Adipocyte (in vitro differentiated cells): ENCODE measurements at regions not wholly inside any gene's neighbourhood (a gene's known extent, or its start where the extent isn't known, plus 50 kb on each side); places are given as distances from the start of the nearest gene placed in this dataset.
A peak's percentile ranks its signal among the peaks of the same experiment; 100 is the strongest.
"Not testable (repeated sequence)": the region's sequence is repeated elsewhere in the genome, so short reads cannot be mapped to it uniquely, and the experiment has no call there.

ENCODE experiments used
- DNase-seq: peaks from one replicate; pipeline ENCODE4 v3.0.0-alpha.2; 2015; ENCODE audit warnings: low read depth
- H3K27me3 ChIP-seq: replicated peaks from 2 replicates; pipeline ENCODE4 v1.7.0; 2013; ENCODE audit warnings: mild to moderate bottlenecking, low read length, moderate library complexity; ENCODE audit not compliant: control insufficient read depth, insufficient read depth
- H3K36me3 ChIP-seq: 2 replicates; pipeline ENCODE4 v1.7.0; 2013; ENCODE audit warnings: low read length, mild to moderate bottlenecking, moderate library complexity; ENCODE audit not compliant: control insufficient read depth, insufficient read depth, severe bottlenecking
- H3K4me1 ChIP-seq: 2 replicates; pipeline ENCODE4 v1.7.0; 2013; ENCODE audit warnings: mild to moderate bottlenecking, low read length, moderate library complexity; ENCODE audit not compliant: control insufficient read depth, insufficient read depth
- H3K4me3 ChIP-seq: 2 replicates; pipeline ENCODE4 v1.7.0; 2013; ENCODE audit warnings: mild to moderate bottlenecking, low read length, moderate library complexity
- H3K9ac ChIP-seq: 2 replicates; pipeline ENCODE4 v1.7.0; 2013; ENCODE audit warnings: mild to moderate bottlenecking, low read length, moderate library complexity
- H3K9me3 ChIP-seq: 2 replicates; pipeline ENCODE4 v1.7.0; 2013; ENCODE audit warnings: mild to moderate bottlenecking, low read length, moderate library complexity; ENCODE audit not compliant: control insufficient read depth

DNA sequence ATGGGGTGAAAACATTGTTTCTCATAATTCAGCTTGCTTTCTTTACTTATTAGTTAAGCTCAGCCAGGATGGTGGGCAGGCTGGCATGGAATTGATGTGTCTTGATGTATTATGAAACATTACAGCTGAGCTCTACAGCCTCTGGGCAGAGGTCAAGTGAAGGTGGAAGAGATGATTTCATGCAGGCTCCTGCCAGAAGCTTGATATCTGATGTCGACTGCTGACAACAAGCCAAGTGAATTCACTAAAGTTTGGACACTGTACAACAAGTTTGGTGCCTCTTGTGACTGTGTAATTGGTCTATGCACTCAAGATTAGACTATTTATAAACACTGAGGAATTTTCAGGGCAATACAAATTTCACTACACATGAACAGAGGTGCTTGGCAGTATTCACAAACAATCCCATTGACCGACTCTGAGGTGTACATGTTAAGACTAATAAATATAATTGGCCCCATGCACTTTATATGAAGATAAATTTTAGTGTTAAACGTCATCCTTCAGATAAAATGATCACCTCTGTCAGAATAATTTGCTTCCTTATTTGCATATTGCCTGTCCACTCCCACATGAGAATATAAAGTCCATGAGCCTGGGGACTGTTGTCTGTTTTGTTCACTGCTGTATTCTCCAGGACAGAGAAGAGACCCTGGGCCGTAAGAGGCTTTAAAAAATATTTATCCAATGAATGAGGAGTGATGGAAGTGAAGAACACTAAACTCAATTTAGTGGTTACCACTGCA is 612.2 kb downstream of the IQCM start:
- Histone ChIP-seq H3K9me3 (no peaks in the 10 kb centered on the region), H3K4me1 (peaks cover 4% of the 10 kb centered on the region), H3K9ac (no peak overlapping the region), H3K36me3 (no peaks in the 10 kb centered on the region), H3K27me3 (no peaks in the 10 kb centered on the region), H3K4me3 (no peak overlapping the region)
- peak; percentile 43 for DNase-seq

DNA sequence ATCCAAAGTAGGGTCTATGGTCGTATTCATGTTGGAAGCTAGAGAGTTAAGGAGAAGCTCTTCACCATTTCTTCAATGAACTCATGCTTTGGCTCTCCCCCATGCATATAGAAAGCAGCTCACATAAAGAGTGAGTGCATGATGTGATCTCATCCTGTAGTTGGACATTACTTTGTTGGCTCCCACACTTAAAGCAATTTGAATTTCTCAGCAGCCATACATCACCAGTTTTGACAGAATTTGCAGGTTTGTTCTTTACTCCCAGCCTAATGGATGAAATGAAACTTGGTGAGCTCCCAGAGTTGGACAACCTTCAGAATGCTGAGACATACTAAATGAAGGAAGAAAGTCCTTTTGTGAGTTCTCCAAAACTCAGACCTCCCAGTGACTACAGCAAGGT is 613.5 kb downstream of the IQCM start:
- Histone ChIP-seq H3K27me3 (no peaks in the 10 kb centered on the region), H3K4me1 (peaks cover 4% of the 10 kb centered on the region), H3K9me3 (no peaks in the 10 kb centered on the region), H3K4me3 (no peak overlapping the region), H3K36me3 (no peaks in the 10 kb centered on the region), H3K9ac (no peak overlapping the region)
- DNase-seq, result no peak

DNA sequence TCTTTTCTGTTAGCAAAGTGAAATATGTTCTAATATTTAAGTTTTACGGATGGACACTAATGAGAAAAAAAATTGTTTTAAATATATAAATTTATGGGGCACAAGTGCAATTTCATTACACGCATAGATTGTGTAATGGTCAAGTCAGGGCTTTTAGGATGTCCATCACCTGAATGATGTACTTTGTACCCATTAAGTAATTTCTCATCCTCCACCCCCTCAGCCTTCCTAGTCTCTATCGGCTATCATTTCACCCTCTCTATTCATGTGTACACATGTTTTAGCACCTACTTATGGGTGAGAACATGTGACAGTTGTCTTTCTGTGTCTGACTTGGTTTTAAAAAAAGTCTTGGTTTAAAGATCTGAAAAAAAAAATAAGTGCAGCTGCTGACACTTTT is 616.0 kb downstream of the IQCM start:
- Histone ChIP-seq H3K9ac (no peak overlapping the region), H3K36me3 (no peaks in the 10 kb centered on the region), H3K9me3 (no peaks in the 10 kb centered on the region), H3K4me3 (no peak overlapping the region), H3K27me3 (no peaks in the 10 kb centered on the region), H3K4me1 (peaks cover 4% of the 10 kb centered on the region)
- DNase-seq, result no peak

DNA sequence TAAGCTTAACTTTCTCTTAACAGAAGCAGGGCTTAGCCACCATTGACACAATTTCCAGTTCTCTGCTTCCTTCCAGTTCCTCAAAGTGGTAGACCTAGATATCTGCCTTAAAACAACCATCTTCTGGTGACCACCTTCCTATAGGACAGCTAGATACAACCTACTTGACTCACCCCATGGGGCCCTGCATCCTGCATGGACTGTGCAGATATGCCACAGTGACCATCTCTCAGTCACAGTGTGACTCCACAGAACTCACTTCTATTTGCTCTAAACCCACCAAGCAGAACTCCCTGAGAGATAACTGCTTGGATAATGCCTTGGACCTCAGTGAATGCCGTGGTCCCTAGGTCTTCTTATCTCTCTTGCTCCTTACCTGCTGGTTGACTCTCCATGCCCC is 621.6 kb downstream of the IQCM start:
- Histone ChIP-seq H3K36me3 (no peaks in the 10 kb centered on the region), H3K27me3 (no peaks in the 10 kb centered on the region), H3K4me1 (no peaks in the 10 kb centered on the region), H3K9me3 (no peaks in the 10 kb centered on the region), H3K9ac (no peak overlapping the region), H3K4me3 (no peak overlapping the region)
- no peak for DNase-seq

DNA sequence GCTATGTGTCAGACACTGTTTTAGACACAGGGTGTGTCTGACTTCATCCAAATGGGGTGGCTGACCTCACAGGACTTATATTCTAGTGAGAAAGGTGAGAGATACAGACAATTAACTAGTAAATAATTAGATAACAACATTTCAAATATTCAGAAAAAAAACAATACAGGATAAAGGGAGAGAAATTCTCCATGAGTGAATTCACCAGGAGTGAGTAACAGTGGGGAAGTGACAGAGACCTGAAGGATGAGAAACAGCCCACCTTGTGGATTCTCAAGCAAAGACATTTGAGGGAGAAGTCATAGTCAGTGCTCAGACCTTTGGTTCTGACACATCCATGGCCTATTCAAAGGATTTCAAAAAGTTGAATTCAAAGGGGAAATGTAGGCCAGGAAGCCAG is 627.9 kb downstream of the IQCM start:
- no peak overlapping the region for H3K9ac ChIP-seq
- no peaks in the 10 kb centered on the region for H3K9me3 ChIP-seq
- no peaks in the 10 kb centered on the region for H3K36me3 ChIP-seq
- no peaks in the 10 kb centered on the region for H3K4me1 ChIP-seq
- DNase-seq, result no peak
- H3K27me3 ChIP-seq, result no peaks in the 10 kb centered on the region
- H3K4me3 ChIP-seq, result no peak overlapping the region

DNA sequence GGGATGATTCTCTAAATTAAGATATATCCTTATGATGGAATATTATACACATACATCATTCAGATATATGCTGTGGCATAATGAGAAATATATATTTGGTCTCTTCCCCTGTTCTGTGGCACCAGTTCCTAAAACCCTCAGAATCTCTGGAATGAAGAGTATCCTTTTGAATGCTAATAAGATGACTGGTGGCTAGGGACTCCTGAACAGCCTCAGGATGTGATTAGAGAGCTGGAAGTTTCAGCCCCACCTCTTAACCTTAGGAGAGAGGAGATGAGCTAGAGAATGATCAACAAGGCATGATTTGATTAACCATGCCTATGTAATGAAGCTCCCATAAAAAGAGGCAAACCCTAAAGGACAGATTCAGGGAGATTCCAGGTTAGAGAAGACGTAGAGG is 632.0 kb downstream of the IQCM start:
- no peak overlapping the region for H3K9ac ChIP-seq
- DNase-seq, result no peak
- no peaks in the 10 kb centered on the region for H3K27me3 ChIP-seq
- no peak overlapping the region for H3K4me3 ChIP-seq
- no peaks in the 10 kb centered on the region for H3K4me1 ChIP-seq
- H3K9me3 ChIP-seq, result no peaks in the 10 kb centered on the region
- H3K36me3 ChIP-seq, result no peaks in the 10 kb centered on the region

DNA sequence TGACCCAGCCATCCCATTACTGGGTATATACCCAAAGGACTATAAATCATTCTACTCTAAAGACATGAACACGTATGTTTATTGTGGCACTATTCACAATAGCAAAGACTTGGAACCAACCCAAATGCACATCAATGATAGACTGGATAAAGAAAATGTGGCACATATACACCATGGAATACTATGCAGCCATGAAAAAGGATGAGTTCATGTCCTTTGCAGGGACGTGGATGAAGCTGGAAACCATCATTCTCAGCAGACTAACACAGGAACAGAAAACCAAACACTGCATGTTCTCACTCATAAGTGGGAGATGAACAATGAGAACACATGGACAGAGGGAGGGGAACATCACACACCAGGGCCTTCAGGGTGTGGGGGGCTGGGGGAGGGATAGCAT is 634.2 kb downstream of the IQCM start:
- H3K4me1 ChIP-seq, DNase-seq, H3K9me3 ChIP-seq, H3K4me3 ChIP-seq, H3K27me3 ChIP-seq, H3K36me3 ChIP-seq, H3K9ac ChIP-seq: not testable (repeated sequence)

DNA sequence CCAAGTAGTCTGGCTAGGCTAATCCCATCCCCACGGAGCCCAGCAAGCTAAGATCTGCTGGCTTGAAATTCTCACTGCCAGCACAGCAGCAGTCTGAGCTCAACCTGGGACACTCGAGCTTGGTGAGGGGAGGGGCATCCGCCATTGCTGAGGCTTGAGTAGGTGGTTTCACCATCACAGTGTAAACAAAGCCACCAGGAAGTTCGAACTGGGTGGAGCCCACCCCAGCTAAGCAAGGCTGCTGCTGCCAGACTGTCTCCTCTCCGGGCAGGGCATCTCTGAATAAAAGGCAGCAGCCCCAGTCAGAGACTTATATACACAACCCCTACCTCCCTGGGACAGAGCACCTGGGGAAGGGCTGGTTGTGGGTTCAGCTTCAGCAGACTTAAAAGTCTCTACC is 639.6 kb downstream of the IQCM start:
- H3K4me3 ChIP-seq, result no peak overlapping the region
- no peaks in the 10 kb centered on the region for H3K27me3 ChIP-seq
- no peak overlapping the region for H3K9ac ChIP-seq
- H3K4me1 ChIP-seq, result peaks cover 21% of the 10 kb centered on the region
- no peak for DNase-seq
- no peaks in the 10 kb centered on the region for H3K9me3 ChIP-seq
- no peaks in the 10 kb centered on the region for H3K36me3 ChIP-seq

DNA sequence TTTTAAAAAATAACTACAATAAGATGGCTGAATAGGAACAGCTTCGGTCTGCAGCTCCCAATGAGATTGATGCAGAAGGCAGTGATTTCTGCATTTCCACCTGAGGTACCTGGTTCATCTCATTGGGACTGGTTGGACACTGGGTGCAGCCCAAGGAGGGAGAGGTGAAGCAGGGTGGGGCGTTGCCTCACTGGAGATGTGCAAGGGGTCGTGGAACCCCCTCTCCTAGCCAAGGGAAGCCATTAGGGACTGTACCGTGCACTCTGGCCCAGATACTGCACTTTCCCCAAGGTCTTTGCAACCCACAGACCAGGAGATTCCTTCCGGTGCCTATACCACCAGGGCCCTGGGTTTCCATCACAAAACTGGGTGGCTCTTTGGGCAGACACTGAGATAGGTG is 640.1 kb downstream of the IQCM start:
- no peaks in the 10 kb centered on the region for H3K27me3 ChIP-seq
- no peak overlapping the region for H3K9ac ChIP-seq
- H3K4me3 ChIP-seq, result no peak overlapping the region
- H3K4me1 ChIP-seq, result peaks cover 25% of the 10 kb centered on the region
- no peaks in the 10 kb centered on the region for H3K36me3 ChIP-seq
- no peaks in the 10 kb centered on the region for H3K9me3 ChIP-seq
- no peak for DNase-seq

DNA sequence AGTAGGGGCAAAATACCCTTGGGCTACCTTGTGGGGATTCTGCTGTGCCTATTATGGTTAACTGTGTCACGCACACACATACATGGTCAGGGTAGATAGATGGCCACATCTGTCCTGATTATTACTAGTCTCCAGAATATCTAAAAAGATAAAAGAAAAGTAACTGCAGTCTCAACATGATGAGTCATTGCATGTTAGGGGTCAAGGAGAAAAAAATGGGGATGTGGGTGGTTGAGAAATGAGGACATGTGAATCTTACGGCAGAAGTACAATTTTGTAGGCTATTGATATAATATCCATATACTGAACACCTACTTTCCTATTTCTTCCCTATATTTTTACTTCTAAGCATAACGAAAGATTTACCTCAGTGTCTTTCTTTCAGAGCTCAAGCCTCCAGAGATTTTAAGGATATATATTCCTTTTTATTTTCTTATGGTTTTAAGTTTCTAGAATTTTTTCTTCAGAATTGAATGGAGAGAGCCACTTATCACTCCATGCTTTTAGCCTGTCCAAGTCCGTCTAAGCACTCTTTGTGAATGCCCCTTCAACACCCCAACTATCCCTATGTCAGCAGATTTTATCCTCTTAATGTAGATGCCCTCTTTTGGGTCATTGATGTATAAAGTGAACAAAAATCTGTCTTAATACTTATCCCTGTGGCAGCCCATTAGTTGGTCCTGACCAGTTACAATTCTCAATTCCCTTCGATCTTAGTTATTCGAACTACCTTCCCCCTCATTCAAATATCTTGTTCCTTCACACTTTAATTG is 642.2 kb downstream of the IQCM start:
- Histone ChIP-seq H3K9me3 (no peaks in the 10 kb centered on the region), H3K36me3 (no peaks in the 10 kb centered on the region), H3K9ac (peak overlapping the region; percentile 20), H3K4me3 (peak overlapping the region; percentile 31), H3K27me3 (no peaks in the 10 kb centered on the region), H3K4me1 (peaks cover 25% of the 10 kb centered on the region)
- no peak for DNase-seq

DNA sequence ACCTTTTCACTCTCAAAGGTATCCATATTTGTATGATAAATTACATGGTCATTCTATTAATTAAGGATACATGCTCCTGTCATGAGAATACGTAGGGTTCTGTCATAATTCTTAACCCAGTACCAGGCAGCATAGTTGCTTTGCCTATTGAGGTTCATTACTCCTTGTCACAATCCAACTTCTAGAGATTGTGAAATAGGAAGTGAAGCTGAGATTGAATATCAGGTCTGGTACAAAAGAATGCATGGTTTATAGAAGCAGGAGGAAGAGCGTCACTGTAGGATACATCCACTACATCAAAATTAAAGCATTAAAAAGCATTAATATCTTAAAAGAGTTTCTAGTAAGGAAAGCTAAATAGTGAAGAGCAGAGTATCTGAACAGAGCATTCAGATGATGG is 647.0 kb downstream of the IQCM start:
- Histone ChIP-seq H3K4me3 (no peak overlapping the region), H3K36me3 (no peaks in the 10 kb centered on the region)
- no peak for DNase-seq

More for the DNA sequence above, 647.0 kb downstream of the IQCM start:
- no peaks in the 10 kb centered on the region for H3K9me3 ChIP-seq
- H3K27me3 ChIP-seq, result no peaks in the 10 kb centered on the region
- H3K4me1 ChIP-seq, result peaks cover 28% of the 10 kb centered on the region
- H3K9ac ChIP-seq, result no peak overlapping the region
